H1 (cell line): ENCODE measurements at regions not wholly inside any gene's neighbourhood (a gene's known extent, or its start where the extent isn't known, plus 50 kb on each side); places are given as distances from the start of the nearest gene placed in this dataset.

Experiments used
- CTCF ChIA-PET: fragments of 300-600 bp; sonication (Branson Sonifier 250); formaldehyde crosslinking; loops from one replicate; lab custom pipeline; 2021; ENCODE audit not compliant: partially characterized antibody; lab: Charles Lee
- POLR2A ChIA-PET: fragments of 300-600 bp; sonication (Branson Sonifier 250); formaldehyde crosslinking; loops from one replicate; lab custom pipeline; 2021; ENCODE audit warnings: inconsistent platforms; ENCODE audit not compliant: partially characterized antibody; lab: Charles Lee
- DNase-seq, 2 experiments: peaks; one replicate each; pipeline versions ENCODE4 v3.0.0 to v3.0.0-alpha.2; 2010 to 2022; ENCODE audit warnings: low spot score in 2 of 2, low read depth in 1 of 2, mixed read lengths in 1 of 2
- FAIRE-seq: peaks from 2 replicates; lab custom pipeline; 2011; peaks lifted over from hg19 to GRCh38; lab: Jason Lieb, UNC
- H2AFZ ChIP-seq: 2 replicates; pipeline ENCODE4 v1.8.1; 2012; ENCODE audit warnings: low read length, inconsistent platforms
- H2AK5ac ChIP-seq: 2 replicates; pipeline ENCODE4 v1.6.1; 2013; ENCODE audit warnings: low read depth, low read length
- H2BK120ac ChIP-seq: replicated peaks from 2 replicates; pipeline ENCODE3; 2013; ENCODE audit warnings: low read depth, low read length, inconsistent platforms
- H2BK12ac ChIP-seq: 2 replicates; pipeline ENCODE4 v1.6.1; 2013; ENCODE audit warnings: low read depth, low read length
- H2BK15ac ChIP-seq: 2 replicates; pipeline ENCODE4 v1.6.1; 2013; ENCODE audit warnings: low read length
- H2BK20ac ChIP-seq: 2 replicates; pipeline ENCODE4 v1.6.1; 2013; ENCODE audit warnings: low read length
- H2BK5ac ChIP-seq: 2 replicates; pipeline ENCODE4 v1.6.1; 2013; ENCODE audit warnings: low read depth, low read length
- H3K14ac ChIP-seq: 2 replicates; pipeline ENCODE4 v1.6.1; 2013; ENCODE audit warnings: inconsistent platforms; ENCODE audit not compliant: insufficient read length
- H3K18ac ChIP-seq: 2 replicates; pipeline ENCODE4 v1.6.1; 2013; ENCODE audit warnings: low read length; ENCODE audit errors: extremely low read depth
- H3K23ac ChIP-seq: 2 replicates; pipeline ENCODE4 v1.6.1; 2013; ENCODE audit warnings: inconsistent platforms; ENCODE audit not compliant: insufficient read length
- H3K23me2 ChIP-seq: 2 replicates; pipeline ENCODE4 v1.6.1; 2013; ENCODE audit warnings: low read depth, low read length
- H3K27ac ChIP-seq: 2 replicates; pipeline ENCODE4 v1.6.1; 2011; ENCODE audit warnings: low read depth, low read length, inconsistent platforms
- H3K27me3 ChIP-seq, 4 experiments: replicated peaks in 1 of 4; 1 replicate in 1 of 4; 2 replicates in 3 of 4; pipeline versions ENCODE4 v1.6.1 to v1.8.1; 2011 to 2013; ENCODE audit warnings: low read length in 3 of 4, mild to moderate bottlenecking in 3 of 4, inconsistent platforms in 2 of 4, mixed read lengths in 2 of 4, moderate library complexity in 1 of 4; ENCODE audit not compliant: control insufficient read depth in 3 of 4, insufficient read depth in 3 of 4; ENCODE audit errors: extremely low read depth in 1 of 4
- H3K36me3 ChIP-seq, 4 experiments: 2 replicates each; pipeline versions ENCODE4 v1.6.1 to v1.8.1; 2011 to 2013; ENCODE audit warnings: mild to moderate bottlenecking in 4 of 4, low read length in 3 of 4, moderate library complexity in 2 of 4, control low read depth in 1 of 4, inconsistent platforms in 1 of 4; ENCODE audit not compliant: insufficient read depth in 4 of 4, control insufficient read depth in 2 of 4
- H3K4ac ChIP-seq: replicated peaks from 2 replicates; pipeline ENCODE3; 2013; ENCODE audit warnings: low read length, low read depth, mixed read lengths, inconsistent platforms; ENCODE audit not compliant: insufficient read length
- H3K4me1 ChIP-seq, 4 experiments: replicated peaks in 1 of 4; 1 replicate in 1 of 4; 2 replicates in 3 of 4; pipeline versions ENCODE4 v1.6.1 to v1.8.1; 2011 to 2013; ENCODE audit warnings: low read length in 3 of 4, inconsistent platforms in 2 of 4, mixed read lengths in 1 of 4; ENCODE audit not compliant: insufficient read depth in 4 of 4, control insufficient read depth in 3 of 4
- H3K4me2 ChIP-seq, 2 experiments: 2 replicates each; pipeline versions ENCODE4 v1.6.1 to v1.8.1; 2011 to 2013; ENCODE audit warnings: low read depth in 2 of 2, low read length in 2 of 2, control low read depth in 1 of 2, inconsistent platforms in 1 of 2, mild to moderate bottlenecking in 1 of 2; ENCODE audit not compliant: insufficient read depth in 1 of 2
- H3K4me3 ChIP-seq, 4 experiments: fragments of 200-600, 300-600 bp in 1 of 4; sonication (generic), shearing (Covaris generic), sonication (Bioruptor Twin) in 1 of 4; 2 replicates each; pipeline versions ENCODE4 v1.5.1 to v1.8.1; 2011 to 2016; ENCODE audit warnings: low read length in 4 of 4, low read depth in 3 of 4, control low read depth in 2 of 4, inconsistent platforms in 2 of 4, mild to moderate bottlenecking in 2 of 4, mixed read lengths in 1 of 4, moderate library complexity in 1 of 4; ENCODE audit not compliant: insufficient read depth in 2 of 4; ENCODE audit errors: extremely low read depth in 1 of 4
- H3K56ac ChIP-seq: replicated peaks from 2 replicates; pipeline ENCODE3; 2013; ENCODE audit warnings: low read depth, mild to moderate bottlenecking, mixed read lengths, low read length, inconsistent platforms; ENCODE audit not compliant: insufficient read length
- H3K79me1 ChIP-seq: 2 replicates; pipeline ENCODE4 v1.6.1; 2013; ENCODE audit warnings: low read depth, low read length, control low read depth
- H3K79me2 ChIP-seq, 2 experiments: 2 replicates each; pipeline versions ENCODE4 v1.6.1 to v1.8.1; 2012 to 2013; ENCODE audit warnings: low read length in 2 of 2, mild to moderate bottlenecking in 2 of 2, inconsistent platforms in 1 of 2; ENCODE audit not compliant: insufficient read depth in 2 of 2, control insufficient read depth in 1 of 2
- H3K9ac ChIP-seq, 4 experiments: replicated peaks in 1 of 4; 1 replicate in 1 of 4; 2 replicates in 3 of 4; pipeline versions ENCODE4 v1.6.1 to v1.8.1; 2011 to 2013; ENCODE audit warnings: low read depth in 3 of 4, low read length in 3 of 4, control low read depth in 2 of 4, mild to moderate bottlenecking in 2 of 4, moderate library complexity in 2 of 4, inconsistent platforms in 1 of 4; ENCODE audit errors: extremely low read depth in 1 of 4
- H3K9me3 ChIP-seq, 2 experiments: 2 replicates each; pipeline versions ENCODE4 v1.6.1 to v1.8.1; 2012 to 2013; ENCODE audit warnings: mild to moderate bottlenecking in 2 of 2, moderate library complexity in 2 of 2, control low read depth in 1 of 2, inconsistent platforms in 1 of 2, low read depth in 1 of 2, low read length in 1 of 2, mixed read lengths in 1 of 2; ENCODE audit not compliant: insufficient read depth in 2 of 2
- H4K20me1 ChIP-seq, 2 experiments: replicated peaks in 1 of 2; 2 replicates each; pipeline versions ENCODE3 to v1.8.1; 2011 to 2013; ENCODE audit warnings: inconsistent platforms in 2 of 2, low read length in 2 of 2, mild to moderate bottlenecking in 1 of 2; ENCODE audit not compliant: insufficient read depth in 2 of 2, control insufficient read depth in 1 of 2
- H4K5ac ChIP-seq: 2 replicates; pipeline ENCODE4 v1.6.1; 2013; ENCODE audit warnings: low read length, low read depth, mixed read lengths, inconsistent platforms; ENCODE audit not compliant: insufficient read length
- H4K8ac ChIP-seq: 2 replicates; pipeline ENCODE4 v1.8.0; 2013; ENCODE audit warnings: mild to moderate bottlenecking, moderate library complexity, low read length, inconsistent platforms; ENCODE audit not compliant: insufficient read depth; ENCODE audit errors: extremely low read depth
- H4K91ac ChIP-seq: replicated peaks from 2 replicates; pipeline ENCODE3; 2013; ENCODE audit warnings: low read length, mixed read lengths, inconsistent platforms; ENCODE audit not compliant: insufficient read length
- CBX5 ChIP-seq: fragments of 300-800, 300-1000 bp; sonication (generic); IDR thresholded peaks from 2 replicates; pipeline ENCODE4 v1.7.1; 2016; ENCODE audit warnings: antibody characterized with exemption, low read length, low read depth
- E2F6 ChIP-seq: IDR thresholded peaks from 2 replicates; pipeline ENCODE4 v1.6.1; 2012; ENCODE audit warnings: inconsistent platforms
- EGR1 ChIP-seq: IDR thresholded peaks from 2 replicates; pipeline ENCODE4 v1.6.1; 2011; ENCODE audit warnings: low read depth, low read length, borderline replicate concordance
- EP300 ChIP-seq, 2 experiments: IDR thresholded peaks; 1 replicate in 1 of 2; 2 replicates in 1 of 2; pipeline ENCODE4 v1.6.1; 2011 to 2012; ENCODE audit warnings: low read depth in 2 of 2, low read length in 2 of 2, mild to moderate bottlenecking in 2 of 2, borderline replicate concordance in 1 of 2, inconsistent platforms in 1 of 2, moderate library complexity in 1 of 2
- HDAC2 ChIP-seq, 2 experiments: fragments of 300-600 bp in 1 of 2; sonication (generic) in 1 of 2; IDR thresholded peaks; 2 replicates each; pipeline ENCODE4 v1.6.1; 2011 to 2012; ENCODE audit warnings: low read depth in 2 of 2, low read length in 2 of 2, mild to moderate bottlenecking in 2 of 2, moderate library complexity in 2 of 2, borderline replicate concordance in 1 of 2, inconsistent platforms in 1 of 2
- KDM4A ChIP-seq: IDR thresholded peaks from one replicate; pipeline ENCODE4 v1.7.1; 2012; ENCODE audit warnings: low read depth, mild to moderate bottlenecking, moderate library complexity, low read length, inconsistent platforms; ENCODE audit not compliant: severe bottlenecking
- MAFK ChIP-seq: IDR thresholded peaks from 2 replicates; pipeline ENCODE4 v1.6.1; 2012; ENCODE audit warnings: low read depth, mild to moderate bottlenecking, improper control_type of control experiment, low read length
- NANOG ChIP-seq: IDR thresholded peaks from 2 replicates; pipeline ENCODE4 v1.6.1; 2011; ENCODE audit warnings: low read length, low read depth, mild to moderate bottlenecking, inconsistent platforms; ENCODE audit not compliant: insufficient read depth, poor library complexity, severe bottlenecking
- POLR2A ChIP-seq, 2 experiments: IDR thresholded peaks; 1 replicate in 1 of 2; 2 replicates in 1 of 2; pipeline ENCODE4 v1.6.1; 2011; ENCODE audit warnings: low read depth in 2 of 2, low read length in 2 of 2, mild to moderate bottlenecking in 2 of 2; ENCODE audit errors: control extremely low read depth in 1 of 2
- POU5F1 ChIP-seq: IDR thresholded peaks from 2 replicates; pipeline ENCODE4 v1.6.1; 2011; ENCODE audit warnings: low read depth, mild to moderate bottlenecking, low read length, moderate library complexity
- RFX5 ChIP-seq: IDR thresholded peaks from 2 replicates; pipeline ENCODE4 v1.6.1; 2011; ENCODE audit warnings: low read depth, low read length, improper control_type of control experiment, borderline replicate concordance
- SP1 ChIP-seq: IDR thresholded peaks from 2 replicates; pipeline ENCODE4 v1.6.1; 2011; ENCODE audit warnings: low read depth, low read length
- TEAD4 ChIP-seq: IDR thresholded peaks from 2 replicates; pipeline ENCODE4 v1.6.1; 2012; ENCODE audit warnings: low read depth, low read length, inconsistent platforms, mixed read lengths
- ZNF274 ChIP-seq: IDR thresholded peaks from 2 replicates; pipeline ENCODE4 v1.7.0; 2012; ENCODE audit warnings: low read length, borderline replicate concordance; ENCODE audit errors: extremely low read depth
- WGBS, 2 experiments: shearing (Covaris generic) in 1 of 2; methylation state at CpG; one replicate each; pipeline versions ENCODE4 v1.1.6 to v1.1.7; 2013 to 2015; ENCODE audit warnings: low lambda C conversion rate in 2 of 2, mixed read lengths in 2 of 2, inconsistent platforms in 1 of 2, low coverage in 1 of 2, missing lambda C conversion rate in 1 of 2; ENCODE audit not compliant: insufficient replicate concordance in 2 of 2, insufficient coverage in 1 of 2, insufficient read length in 1 of 2; ENCODE audit errors: extremely low coverage in 1 of 2, missing lambda C conversion rate in 1 of 2; 5-methylcytosine and 5-hydroxymethylcytosine counted together

DNA sequence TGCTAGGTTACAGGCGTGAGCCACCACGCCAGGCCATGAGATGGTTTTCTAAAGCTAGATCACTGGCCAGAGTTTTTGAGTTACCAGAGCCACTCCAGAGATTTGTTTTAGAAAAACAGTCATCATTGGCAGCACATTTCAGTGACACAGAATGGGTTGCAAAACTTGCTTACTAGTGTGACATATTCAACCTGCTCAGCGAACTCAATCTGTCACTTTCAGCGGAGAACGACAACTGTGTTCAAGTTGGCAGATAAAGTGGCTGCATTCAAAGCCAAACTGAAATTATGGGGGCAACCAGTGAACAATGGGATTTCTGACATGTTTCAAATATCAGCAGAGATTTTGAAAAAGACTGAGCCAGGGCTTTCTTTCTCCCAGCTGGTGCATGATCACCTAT is 456.3 kb upstream of the ISX start:
- H3K27ac ChIP-seq: no peak overlapping the region
- no peak overlapping the region for H3K4me3 ChIP-seq
- H3K4ac ChIP-seq: no peak overlapping the region
- no peak overlapping the region for H2AK5ac ChIP-seq
- no peak overlapping the region for H2BK12ac ChIP-seq
- whole genome bisulfite sequencing, 2 experiments: 94% methylated on average over 5 of the region's 5 CpGs; no CpG with 5 or more reads in 1 of the 2 experiments
- no peak overlapping the region for H3K18ac ChIP-seq
- H3K23me2 ChIP-seq: no peaks in the 10 kb centered on the region; the same call in 1 of the 2 replicates
- no peak overlapping the region for H2BK15ac ChIP-seq
- no peak overlapping the region for H3K9ac ChIP-seq
- no peak overlapping the region for H4K91ac ChIP-seq
- H3K79me2 ChIP-seq: no peaks in the 10 kb centered on the region
- no peaks in the 10 kb centered on the region for H3K79me1 ChIP-seq
- H3K9me3 ChIP-seq: peaks cover 0 to 8% of the 10 kb centered on the region in 2 experiments; a peak in 2 of 4 replicates
- H2BK20ac ChIP-seq: no peak overlapping the region
- no peaks in the 10 kb centered on the region for H3K4me1 ChIP-seq
- H4K8ac ChIP-seq: no peak overlapping the region
- no peak overlapping the region for H3K56ac ChIP-seq
- H3K14ac ChIP-seq: no peak overlapping the region
- ChIA-PET CTCF (no interaction called here), POLR2A (no interaction called here)
- DNase-seq (no peak), FAIRE-seq (no peak)
- H3K36me3 ChIP-seq: no peaks in the 10 kb centered on the region
- no peak overlapping the region for H2AFZ ChIP-seq
- no peak overlapping the region for H2BK120ac ChIP-seq
- H3K23ac ChIP-seq: no peak overlapping the region
- H3K4me2 ChIP-seq: no peak overlapping the region
- H4K5ac ChIP-seq: no peak overlapping the region
- no peaks in the 10 kb centered on the region for H3K27me3 ChIP-seq
- no peaks in the 10 kb centered on the region for H4K20me1 ChIP-seq
- no peak overlapping the region for H2BK5ac ChIP-seq
- TF ChIP-seq EP300 (IDR thresholded peaks at IDR 0.05; ENCODE audit: borderline replicate concordance in 1 of 2, low read depth in 2 of 2, low read length in 2 of 2) (no peak), MAFK (no peak), POU5F1 (no peak), EGR1 (no peak), HDAC2 (IDR thresholded peaks at IDR 0.05; ENCODE audit: borderline replicate concordance in 1 of 2, low read depth in 2 of 2, low read length in 2 of 2) (no peak), SP1 (no peak), CBX5 (no peak), ZNF274 (no peak), E2F6 (no peak), TEAD4 (no peak), KDM4A (no peak), NANOG (no peak), RFX5 (no peak), POLR2A (IDR thresholded peaks at IDR 0.05; ENCODE audit: control extremely low read depth in 1 of 2, low read depth in 2 of 2, low read length in 2 of 2) (no peak)
